Astrocyte (in vitro differentiated cells and primary cell): ENCODE measurements at regions not wholly inside any gene's neighbourhood (a gene's known extent, or its start where the extent isn't known, plus 50 kb on each side); places are given as distances from the start of the nearest gene placed in this dataset.

ENCODE experiments used
- DNase-seq: peaks from one replicate; pipeline ENCODE4 v3.0.0-alpha.2; 2010; ENCODE audit warnings: low read depth
- FAIRE-seq: peaks from 2 replicates; lab custom pipeline; 2011; peaks lifted over from hg19 to GRCh38; lab: Jason Lieb, UNC
- H2AFZ ChIP-seq: 2 replicates; pipeline ENCODE4 v1.6.0; 2012; ENCODE audit warnings: low read depth, low read length, inconsistent platforms
- H3K27ac ChIP-seq: 2 replicates; pipeline ENCODE4 v1.5.1; 2011; ENCODE audit warnings: low read depth, low read length, inconsistent platforms
- H3K27me3 ChIP-seq: 2 replicates; pipeline ENCODE4 v1.6.0; 2011; ENCODE audit warnings: low read length, inconsistent platforms; ENCODE audit not compliant: insufficient read depth
- H3K36me3 ChIP-seq: 2 replicates; pipeline ENCODE4 v1.5.1; 2011; ENCODE audit warnings: low read length, inconsistent platforms; ENCODE audit not compliant: insufficient read depth
- H3K4me1 ChIP-seq: 2 replicates; pipeline ENCODE4 v1.5.1; 2011; ENCODE audit warnings: low read length, inconsistent platforms; ENCODE audit not compliant: insufficient read depth
- H3K4me2 ChIP-seq: 2 replicates; pipeline ENCODE4 v1.6.0; 2012; ENCODE audit warnings: low read length, inconsistent platforms
- H3K4me3 ChIP-seq: 2 replicates; pipeline ENCODE4 v1.5.1; 2011; ENCODE audit warnings: low read depth, mild to moderate bottlenecking, low read length, inconsistent platforms; ENCODE audit not compliant: insufficient read depth
- H3K79me2 ChIP-seq: 2 replicates; pipeline ENCODE4 v1.6.0; 2012; ENCODE audit warnings: mild to moderate bottlenecking, low read length, inconsistent platforms; ENCODE audit not compliant: insufficient read depth
- H3K9ac ChIP-seq: 2 replicates; pipeline ENCODE4 v1.6.0; 2012; ENCODE audit warnings: mild to moderate bottlenecking, low read length, inconsistent platforms
- H3K9me3 ChIP-seq: 2 replicates; pipeline ENCODE4 v1.5.1; 2012; ENCODE audit warnings: low read depth, mild to moderate bottlenecking, low read length, inconsistent platforms; ENCODE audit not compliant: insufficient read depth
- H4K20me1 ChIP-seq: 2 replicates; pipeline ENCODE4 v1.6.0; 2012; ENCODE audit warnings: low read length, inconsistent platforms; ENCODE audit not compliant: insufficient read depth
- H3K27ac Mint-ChIP-seq: one replicate; pipeline ENCODE4 v1.8.0; 2021; ENCODE audit warnings: mild to moderate bottlenecking, mixed read lengths; ENCODE audit not compliant: unreplicated experiment
- H3K27me3 Mint-ChIP-seq: one replicate; pipeline ENCODE4 v1.8.0; 2021; ENCODE audit warnings: low read depth, mixed read lengths; ENCODE audit not compliant: unreplicated experiment
- H3K36me3 Mint-ChIP-seq: one replicate; pipeline ENCODE4 v1.8.0; 2021; ENCODE audit warnings: low read depth, mixed read lengths; ENCODE audit not compliant: unreplicated experiment
- H3K4me1 Mint-ChIP-seq: one replicate; pipeline ENCODE4 v1.8.0; 2021; ENCODE audit warnings: low read depth, mixed read lengths; ENCODE audit not compliant: unreplicated experiment
- H3K4me3 Mint-ChIP-seq: one replicate; pipeline ENCODE4 v1.8.0; 2021; ENCODE audit warnings: mild to moderate bottlenecking, moderate library complexity, mixed read lengths; ENCODE audit not compliant: unreplicated experiment
- H3K9me3 Mint-ChIP-seq: one replicate; pipeline ENCODE4 v1.8.0; 2021; ENCODE audit warnings: mild to moderate bottlenecking, mixed read lengths; ENCODE audit not compliant: unreplicated experiment
- EZH2 ChIP-seq: IDR thresholded peaks from 2 replicates; pipeline ENCODE4 v1.6.1; 2012; ENCODE audit warnings: mild to moderate bottlenecking, low read length, inconsistent platforms; ENCODE audit not compliant: insufficient read depth
- TF ChIP-seq, protein P1 (sequence below): IDR thresholded peaks from 2 replicates; pipeline ENCODE4 v1.5.1; 2011; ENCODE audit warnings: low read depth, mild to moderate bottlenecking, inconsistent platforms, low read length, moderate library complexity; ENCODE audit not compliant: insufficient read depth

- no peak for FAIRE-seq
- no peaks in the 10 kb centered on the region for H3K4me1 ChIP-seq
- no peaks in the 10 kb centered on the region for H3K36me3 ChIP-seq
- H3K4me2 ChIP-seq, result no peak overlapping the region
- no peaks in the 10 kb centered on the region for H3K9me3 ChIP-seq
- H3K9ac ChIP-seq, result no peak overlapping the region
- Mint-ChIP-seq H3K27ac (no peak overlapping the region), H3K4me1 (peaks cover 10% of the 10 kb centered on the region), H3K36me3 (no peaks in the 10 kb centered on the region), H3K27me3 (peaks cover 2% of the 10 kb centered on the region), H3K4me3 (no peak overlapping the region), H3K9me3 (no peaks in the 10 kb centered on the region)
- DNase-seq, result no peak
- H3K27ac ChIP-seq, result no peak overlapping the region
- no peak overlapping the region for H2AFZ ChIP-seq
- no peaks in the 10 kb centered on the region for H3K79me2 ChIP-seq
- H4K20me1 ChIP-seq, result no peaks in the 10 kb centered on the region
- TF ChIP-seq EZH2, result no peak
- TF ChIP-seq, protein P1, sequence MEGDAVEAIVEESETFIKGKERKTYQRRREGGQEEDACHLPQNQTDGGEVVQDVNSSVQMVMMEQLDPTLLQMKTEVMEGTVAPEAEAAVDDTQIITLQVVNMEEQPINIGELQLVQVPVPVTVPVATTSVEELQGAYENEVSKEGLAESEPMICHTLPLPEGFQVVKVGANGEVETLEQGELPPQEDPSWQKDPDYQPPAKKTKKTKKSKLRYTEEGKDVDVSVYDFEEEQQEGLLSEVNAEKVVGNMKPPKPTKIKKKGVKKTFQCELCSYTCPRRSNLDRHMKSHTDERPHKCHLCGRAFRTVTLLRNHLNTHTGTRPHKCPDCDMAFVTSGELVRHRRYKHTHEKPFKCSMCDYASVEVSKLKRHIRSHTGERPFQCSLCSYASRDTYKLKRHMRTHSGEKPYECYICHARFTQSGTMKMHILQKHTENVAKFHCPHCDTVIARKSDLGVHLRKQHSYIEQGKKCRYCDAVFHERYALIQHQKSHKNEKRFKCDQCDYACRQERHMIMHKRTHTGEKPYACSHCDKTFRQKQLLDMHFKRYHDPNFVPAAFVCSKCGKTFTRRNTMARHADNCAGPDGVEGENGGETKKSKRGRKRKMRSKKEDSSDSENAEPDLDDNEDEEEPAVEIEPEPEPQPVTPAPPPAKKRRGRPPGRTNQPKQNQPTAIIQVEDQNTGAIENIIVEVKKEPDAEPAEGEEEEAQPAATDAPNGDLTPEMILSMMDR, result no peak
- no peak overlapping the region for H3K4me3 ChIP-seq
- no peaks in the 10 kb centered on the region for H3K27me3 ChIP-seq
These were observed 225.0 kb downstream of the SUCLG1 start for GRCh38 chr2:84234103-84234502.

GRCh38 chr2:84231478-84231877 lies 227.6 kb downstream of the SUCLG1 start:
- TF ChIP-seq EZH2, result no peak
- TF ChIP-seq, protein P1, result no peak
- Histone ChIP-seq H3K36me3 (no peaks in the 10 kb centered on the region), H3K4me2 (no peak overlapping the region), H3K4me1 (no peaks in the 10 kb centered on the region), H3K9me3 (no peaks in the 10 kb centered on the region), H3K4me3 (no peak overlapping the region), H4K20me1 (no peaks in the 10 kb centered on the region), H3K79me2 (no peaks in the 10 kb centered on the region), H3K27ac (no peak overlapping the region), H2AFZ (no peak overlapping the region), H3K27me3 (no peaks in the 10 kb centered on the region), H3K9ac (no peak overlapping the region)
- peaks cover 10% of the 10 kb centered on the region for H3K4me1 Mint-ChIP-seq
- no peak overlapping the region for H3K4me3 Mint-ChIP-seq
- peaks cover 3% of the 10 kb centered on the region for H3K9me3 Mint-ChIP-seq
- H3K27ac Mint-ChIP-seq, result no peak overlapping the region
- H3K36me3 Mint-ChIP-seq, result no peaks in the 10 kb centered on the region
- DNase-seq (no peak), FAIRE-seq (no peak)
- peaks cover 2% of the 10 kb centered on the region for H3K27me3 Mint-ChIP-seq

DNA sequence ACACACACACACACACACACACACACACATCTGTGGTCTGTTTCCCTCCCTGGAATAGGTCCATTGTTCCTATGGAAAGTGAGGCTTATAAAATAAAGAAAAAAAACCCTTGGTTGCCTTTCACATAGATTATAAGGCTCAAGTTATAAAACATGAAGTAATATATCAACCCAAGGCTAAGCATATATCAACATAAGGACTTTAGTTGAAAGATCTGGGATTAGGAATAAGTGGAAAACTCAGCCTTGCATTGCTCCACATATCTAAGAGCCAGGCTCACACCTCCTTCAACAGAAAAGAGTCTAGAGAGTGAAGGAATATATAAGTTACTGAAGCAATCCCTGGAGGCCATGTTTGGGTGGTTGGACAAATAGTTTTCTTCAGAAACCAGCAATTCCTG lies 235.0 kb downstream of the SUCLG1 start:
- Histone ChIP-seq H3K27me3 (no peaks in the 10 kb centered on the region), H3K4me2 (no peak overlapping the region), H3K79me2 (no peaks in the 10 kb centered on the region), H3K27ac (no peak overlapping the region), H3K4me1 (no peaks in the 10 kb centered on the region), H3K36me3 (no peaks in the 10 kb centered on the region), H3K9ac (no peak overlapping the region), H3K4me3 (no peak overlapping the region), H4K20me1 (no peaks in the 10 kb centered on the region), H2AFZ (no peak overlapping the region), H3K9me3 (no peaks in the 10 kb centered on the region)
- DNase-seq (no peak), FAIRE-seq (no peak)
- Mint-ChIP-seq H3K9me3 (peaks cover 5% of the 10 kb centered on the region), H3K27me3 (no peaks in the 10 kb centered on the region), H3K27ac (peak overlapping the region; percentile 18), H3K4me3 (no peak overlapping the region), H3K4me1 (peaks cover 28% of the 10 kb centered on the region), H3K36me3 (no peaks in the 10 kb centered on the region)
- no peak for TF ChIP-seq EZH2
- TF ChIP-seq, protein P1, result no peak
